SHP77 treated with DMSO at 0.1 percent for 48 hours (cell line): ENCODE measurements at regions not wholly inside any gene's neighbourhood (a gene's known extent, or its start where the extent isn't known, plus 50 kb on each side); places are given as distances from the start of the nearest gene placed in this dataset.
"Not testable (repeated sequence)": the region's sequence is repeated elsewhere in the genome, so short reads cannot be mapped to it uniquely, and the experiment has no call there.

Source experiments
- DNase-seq: peaks from one replicate; lab custom pipeline; 2025; lab: John Stamatoyannopoulos, UW

- DNase-seq: no peak
Observed at GRCh38 chr12:47410383-47410782, 295.4 kb downstream of the RPAP3 start.

DNA sequence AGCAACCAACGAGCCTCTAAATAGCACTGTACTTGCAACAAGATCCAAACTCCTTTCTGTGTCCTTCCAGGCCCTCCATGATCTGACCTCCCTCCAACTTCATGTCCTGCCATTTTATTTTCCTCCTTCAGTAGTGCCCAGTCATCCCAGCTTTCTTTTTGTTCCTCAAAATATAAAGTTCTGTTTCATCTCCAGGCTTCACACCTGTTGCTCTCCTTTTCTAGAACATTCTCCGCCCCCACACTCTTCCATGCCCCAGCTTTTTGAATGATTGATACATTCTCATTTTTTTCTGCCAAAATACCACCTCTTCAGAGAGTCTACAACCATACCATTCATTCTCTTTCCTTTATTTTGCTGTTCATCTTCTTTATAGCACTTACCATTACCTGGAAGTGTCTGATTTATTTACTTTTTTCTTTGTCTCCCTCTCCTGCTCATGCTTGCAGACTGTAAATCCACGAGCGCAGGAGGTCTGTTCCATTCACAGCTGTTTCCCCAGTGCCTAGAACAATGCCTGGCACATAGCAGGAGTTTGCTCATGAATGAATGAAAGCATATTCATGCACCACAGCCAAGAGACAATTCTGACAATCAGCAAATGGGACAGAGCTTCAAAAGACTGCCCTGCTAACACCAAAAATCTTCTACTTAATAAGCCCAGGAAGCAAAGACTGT is 296.4 kb downstream of the RPAP3 start:
- DNase-seq: no peak

DNA sequence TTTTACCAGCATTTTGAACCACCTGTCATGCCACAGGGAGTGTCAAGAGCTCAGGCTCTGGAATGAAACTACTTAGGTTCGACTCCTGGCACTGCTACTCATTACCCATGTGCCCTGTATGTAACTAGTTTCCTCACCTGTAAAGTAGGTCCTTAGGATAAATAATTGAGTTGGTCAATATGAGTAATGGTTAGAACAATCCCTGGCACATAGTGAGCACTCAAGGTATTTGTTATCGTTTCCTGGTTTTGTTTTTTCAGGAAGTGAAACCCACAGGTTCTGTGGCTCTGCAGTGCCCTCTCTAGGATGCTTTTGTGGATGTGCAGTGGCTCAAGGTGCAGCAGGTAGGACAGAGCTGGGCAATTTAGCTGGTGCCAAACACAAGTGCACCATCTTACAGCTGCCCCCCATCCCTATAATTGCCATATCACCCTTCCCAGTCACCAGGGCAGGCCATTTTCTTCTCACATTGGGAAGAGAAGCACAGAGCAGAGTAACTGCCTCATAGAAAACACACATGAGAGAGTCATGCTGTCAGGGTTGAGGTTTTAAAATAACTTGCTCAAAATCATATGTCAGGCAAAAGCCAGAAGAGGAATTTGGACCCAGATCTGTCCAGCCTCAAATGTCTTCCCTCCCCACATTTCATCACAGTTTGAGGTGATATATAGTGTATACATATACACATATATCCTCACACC is 297.5 kb downstream of the RPAP3 start:
- DNase-seq: peak; percentile 17

DNA sequence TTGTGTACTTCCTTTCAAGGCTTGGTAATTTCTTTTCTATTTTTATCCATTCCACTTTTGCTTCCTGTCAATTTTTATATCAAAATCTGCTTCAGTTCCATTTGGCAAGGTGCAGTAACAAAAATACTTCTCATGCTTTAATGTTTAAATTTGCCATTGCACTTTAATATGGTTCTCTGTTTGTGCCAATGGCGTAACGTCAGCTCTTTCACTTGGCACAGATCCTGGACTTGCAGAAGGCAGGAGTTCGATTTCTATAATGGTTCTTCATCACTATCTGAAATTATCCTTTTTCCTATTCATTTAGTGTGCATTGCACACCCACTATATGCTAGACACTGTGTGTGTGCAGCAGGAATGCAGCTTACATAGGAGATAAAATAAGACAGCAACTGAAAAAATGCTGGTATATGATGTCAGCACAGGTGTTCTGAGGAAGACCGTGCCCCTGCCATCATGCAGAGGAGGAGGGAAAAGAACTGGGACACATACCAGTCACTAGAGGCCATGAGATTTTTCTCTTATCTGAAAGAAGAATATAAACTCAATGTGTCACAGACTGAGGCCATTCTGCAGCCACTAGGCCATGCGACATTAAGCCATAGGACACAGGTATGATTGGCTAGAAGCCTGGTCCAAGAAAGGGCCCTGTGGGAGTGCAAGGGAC is 298.2 kb downstream of the RPAP3 start:
- no peak for DNase-seq

DNA sequence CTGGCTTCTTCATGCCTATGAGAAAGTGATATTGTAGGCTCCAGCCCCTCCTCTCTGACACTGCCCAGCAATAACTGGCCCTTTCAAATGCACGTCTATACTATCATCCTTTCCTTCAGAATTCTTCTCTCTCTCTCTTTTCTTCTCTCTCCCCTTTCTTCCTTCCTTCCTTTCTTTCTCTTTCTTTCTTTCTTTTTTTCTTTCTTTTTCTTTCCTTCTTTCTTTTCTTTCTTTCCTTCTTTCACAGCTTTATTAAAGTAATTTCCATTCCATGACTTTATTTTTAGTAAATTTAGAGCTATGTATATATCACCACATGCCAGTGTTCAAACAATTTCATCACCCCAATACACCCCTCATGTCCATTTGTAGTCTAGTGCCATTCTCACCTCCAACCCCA is 302.1 kb downstream of the RPAP3 start:
- no peak for DNase-seq

DNA sequence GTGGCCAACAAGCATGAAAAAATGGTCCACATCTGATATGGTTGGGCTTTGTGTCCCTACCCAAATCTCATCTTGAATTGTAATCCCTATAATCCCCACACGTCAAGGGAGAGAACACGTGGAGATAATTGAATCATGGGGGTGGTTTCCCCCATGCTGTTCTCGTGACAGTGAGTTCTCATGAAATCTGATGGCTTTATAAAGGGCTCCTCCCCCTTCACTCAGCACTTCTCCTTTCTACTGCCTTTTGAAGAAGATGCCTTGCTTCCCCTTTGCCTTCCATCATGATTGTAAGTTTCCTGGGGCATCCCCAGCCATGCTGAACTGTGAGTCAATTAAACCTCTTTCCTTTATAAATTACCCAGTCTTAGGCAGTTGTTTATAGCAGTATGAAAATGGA is 304.6 kb downstream of the RPAP3 start:
- not testable (repeated sequence) for DNase-seq

DNA sequence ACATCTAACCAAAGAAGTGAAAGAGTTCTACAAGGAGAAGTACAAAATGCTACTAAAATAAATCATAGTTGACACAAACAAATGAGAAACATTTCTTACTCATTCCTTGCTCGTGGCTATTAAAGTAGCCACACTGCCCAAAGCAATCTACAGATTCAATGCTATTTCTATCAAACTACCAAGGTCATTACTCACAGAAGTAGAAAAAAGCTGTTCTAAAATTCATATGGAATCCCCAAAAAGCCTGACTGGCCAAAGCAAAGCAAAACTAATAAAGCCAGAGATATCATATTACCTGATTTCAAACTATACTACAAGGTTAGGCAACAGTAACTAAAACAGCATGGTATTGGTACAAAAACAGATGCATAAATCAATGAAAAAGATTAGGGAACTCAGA is 305.6 kb downstream of the RPAP3 start:
- no peak for DNase-seq

- DNase-seq: peak; percentile 37
Observed at GRCh38 chr12:47397664-47398281, 308.1 kb downstream of the RPAP3 start.

DNA sequence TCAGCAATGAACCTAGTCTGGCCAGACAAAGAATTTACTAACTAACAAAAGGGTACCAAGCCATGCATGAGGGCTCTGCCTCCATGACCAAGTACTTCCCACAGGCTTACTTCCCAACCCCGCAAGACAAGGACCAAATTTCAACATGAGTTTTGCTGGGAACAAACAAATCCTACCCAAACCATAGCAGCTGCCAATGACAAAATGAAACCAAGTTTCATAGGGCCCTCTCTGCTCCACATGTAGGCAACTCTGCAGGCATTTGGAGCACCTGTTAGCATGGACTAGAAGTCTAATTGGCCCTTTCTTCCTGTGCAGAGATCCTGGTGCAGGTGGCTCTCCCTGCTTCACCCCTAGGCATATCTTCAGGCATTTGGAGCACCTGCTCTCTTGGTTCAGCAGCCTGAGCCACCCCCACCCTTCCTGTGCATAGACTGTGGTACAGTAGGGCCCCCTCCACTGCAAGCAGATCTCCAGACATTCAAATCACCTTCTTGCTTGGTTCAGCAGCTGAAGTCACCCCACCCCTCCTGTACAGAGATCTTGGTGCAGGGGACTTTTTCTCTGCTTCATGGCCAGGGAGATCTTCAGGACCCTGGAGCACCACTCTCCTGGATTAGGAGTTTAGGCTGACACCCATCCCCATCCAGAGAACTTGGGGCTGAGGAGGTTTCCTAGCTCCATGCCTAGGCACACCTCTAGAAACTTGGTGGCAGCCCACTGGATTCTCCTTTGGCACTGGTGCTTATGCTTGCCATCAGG is 308.7 kb downstream of the RPAP3 start:
- DNase-seq: no peak

DNA sequence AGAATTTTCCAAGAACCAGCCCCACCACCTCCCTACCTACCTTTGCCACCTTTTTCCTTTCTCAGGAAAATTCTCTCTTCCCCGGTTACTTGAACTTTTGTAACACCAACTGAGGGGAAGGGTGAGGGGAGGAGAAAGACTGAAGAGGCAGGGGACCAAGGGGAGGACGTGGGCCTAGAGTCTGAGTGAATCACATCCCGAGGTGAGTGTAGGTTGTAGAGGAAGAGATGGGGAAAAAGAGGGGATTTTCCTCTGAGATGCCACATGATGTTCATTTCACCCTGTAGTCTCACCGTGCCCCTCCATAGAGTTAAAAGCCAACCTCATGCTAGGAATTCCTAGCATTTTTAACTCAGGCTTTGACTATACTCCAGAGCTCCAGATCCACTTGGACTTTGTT is 311.8 kb downstream of the RPAP3 start:
- DNase-seq: no peak

GRCh38 chr12:47393403-47393790 is 312.4 kb downstream of the RPAP3 start:
- DNase-seq: no peak

DNA sequence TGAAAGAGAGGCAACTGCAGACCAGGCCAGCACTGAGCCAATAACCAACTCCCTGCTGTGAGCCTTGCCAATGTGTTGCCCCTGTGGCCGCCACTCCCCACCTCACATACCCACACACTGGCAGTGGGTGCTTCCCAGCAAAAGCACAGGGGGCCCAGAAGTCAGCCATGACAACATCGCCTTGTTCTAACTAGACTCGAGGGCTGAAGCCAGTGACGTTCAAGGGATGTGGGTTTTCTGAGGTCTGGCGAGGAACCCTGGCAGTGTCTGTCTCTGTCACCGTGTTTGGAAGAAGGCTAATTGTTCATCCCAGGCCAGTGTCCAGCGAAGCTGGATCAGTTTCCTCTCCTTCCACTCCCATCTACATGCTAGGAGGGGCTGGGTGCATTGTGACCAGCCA is 311.8 kb upstream of the AMIGO2 start:
- DNase-seq: no peak

DNA sequence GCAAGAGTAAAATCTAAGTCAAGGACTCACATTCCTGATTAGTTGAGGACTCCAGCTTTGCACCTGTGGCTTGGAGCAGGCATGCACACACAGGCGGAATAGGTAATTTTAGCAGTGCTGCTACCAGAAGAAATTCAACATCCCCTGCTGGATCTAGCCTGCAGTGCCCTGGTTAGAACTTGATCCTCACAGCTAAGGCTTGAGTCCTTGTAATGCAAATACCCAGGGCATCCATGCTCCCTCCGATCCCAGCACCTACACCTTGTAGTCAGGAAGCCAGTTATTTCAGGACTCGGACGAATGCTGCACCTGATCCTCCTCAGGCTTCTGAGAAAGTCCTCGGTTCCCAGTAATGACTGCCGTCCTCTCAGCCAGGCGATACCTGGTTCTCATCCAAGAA is 309.0 kb upstream of the AMIGO2 start:
- DNase-seq: no peak

DNA sequence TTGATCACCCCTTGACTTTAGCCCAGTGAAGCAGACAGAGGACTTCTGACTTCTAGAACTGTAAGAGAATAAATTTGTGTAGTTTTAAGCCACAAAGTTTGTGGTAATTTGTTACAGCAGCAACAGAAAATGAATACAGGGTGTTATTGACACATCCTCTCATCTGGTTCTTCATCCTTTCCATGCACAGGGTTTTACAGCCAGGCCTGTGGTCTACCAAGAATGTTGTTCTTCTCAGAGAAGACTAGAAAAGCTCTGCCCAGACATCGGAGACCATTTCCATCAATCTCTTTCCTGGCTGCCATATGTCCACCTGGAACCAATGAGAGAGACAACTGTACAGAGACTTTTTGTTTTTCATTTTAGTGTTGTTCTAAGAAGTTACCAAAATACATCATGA is 308.2 kb upstream of the AMIGO2 start:
- DNase-seq: no peak

- DNase-seq: no peak
Observed at GRCh38 chr12:47385653-47386052, 305.9 kb upstream of the AMIGO2 start.

- no peak for DNase-seq
Observed at GRCh38 chr12:47383942-47384341, 304.2 kb upstream of the AMIGO2 start.

- no peak for DNase-seq
Observed at GRCh38 chr12:47382305-47382704, 302.5 kb upstream of the AMIGO2 start.

- no peak for DNase-seq
Observed at GRCh38 chr12:47378907-47379306, 299.1 kb upstream of the AMIGO2 start.

DNA sequence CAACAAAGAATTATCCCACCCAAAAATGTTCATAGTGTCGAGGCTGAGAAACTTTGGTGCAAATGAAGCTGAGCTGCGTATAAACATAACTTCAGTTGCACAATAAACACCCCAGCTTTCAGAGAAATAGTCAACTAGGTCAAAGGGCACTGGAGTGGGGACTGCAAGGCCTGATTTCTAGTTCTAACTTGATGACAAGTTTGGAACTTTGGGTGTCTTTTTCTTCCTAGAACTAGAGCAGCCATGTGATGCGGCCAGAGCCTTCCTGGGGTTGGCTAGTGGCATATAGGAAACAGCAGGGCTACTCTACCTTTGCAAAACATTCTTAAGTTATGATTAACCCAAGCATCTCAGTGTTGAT is 298.4 kb upstream of the AMIGO2 start:
- no peak for DNase-seq

- peak; percentile 64 for DNase-seq
Observed at GRCh38 chr12:47377414-47378221, 297.9 kb upstream of the AMIGO2 start.

GRCh38 chr12:47376927-47377326 is 297.2 kb upstream of the AMIGO2 start:
- no peak for DNase-seq
